H1 (cell line): ENCODE measurements at regions not wholly inside any gene's neighbourhood (a gene's known extent, or its start where the extent isn't known, plus 50 kb on each side); places are given as distances from the start of the nearest gene placed in this dataset.

Experiments used
- CTCF ChIA-PET: fragments of 300-600 bp; sonication (Branson Sonifier 250); formaldehyde crosslinking; loops from one replicate; lab custom pipeline; 2021; ENCODE audit not compliant: partially characterized antibody; lab: Charles Lee
- POLR2A ChIA-PET: fragments of 300-600 bp; sonication (Branson Sonifier 250); formaldehyde crosslinking; loops from one replicate; lab custom pipeline; 2021; ENCODE audit warnings: inconsistent platforms; ENCODE audit not compliant: partially characterized antibody; lab: Charles Lee
- DNase-seq, 2 experiments: peaks; one replicate each; pipeline versions ENCODE4 v3.0.0 to v3.0.0-alpha.2; 2010 to 2022; ENCODE audit warnings: low spot score in 2 of 2, low read depth in 1 of 2, mixed read lengths in 1 of 2
- FAIRE-seq: peaks from 2 replicates; lab custom pipeline; 2011; peaks lifted over from hg19 to GRCh38; lab: Jason Lieb, UNC
- H2AFZ ChIP-seq: 2 replicates; pipeline ENCODE4 v1.8.1; 2012; ENCODE audit warnings: low read length, inconsistent platforms
- H2AK5ac ChIP-seq: 2 replicates; pipeline ENCODE4 v1.6.1; 2013; ENCODE audit warnings: low read depth, low read length
- H2BK120ac ChIP-seq: replicated peaks from 2 replicates; pipeline ENCODE3; 2013; ENCODE audit warnings: low read depth, low read length, inconsistent platforms
- H2BK12ac ChIP-seq: 2 replicates; pipeline ENCODE4 v1.6.1; 2013; ENCODE audit warnings: low read depth, low read length
- H2BK15ac ChIP-seq: 2 replicates; pipeline ENCODE4 v1.6.1; 2013; ENCODE audit warnings: low read length
- H2BK20ac ChIP-seq: 2 replicates; pipeline ENCODE4 v1.6.1; 2013; ENCODE audit warnings: low read length
- H2BK5ac ChIP-seq: 2 replicates; pipeline ENCODE4 v1.6.1; 2013; ENCODE audit warnings: low read depth, low read length
- H3K14ac ChIP-seq: 2 replicates; pipeline ENCODE4 v1.6.1; 2013; ENCODE audit warnings: inconsistent platforms; ENCODE audit not compliant: insufficient read length
- H3K18ac ChIP-seq: 2 replicates; pipeline ENCODE4 v1.6.1; 2013; ENCODE audit warnings: low read length; ENCODE audit errors: extremely low read depth
- H3K23ac ChIP-seq: 2 replicates; pipeline ENCODE4 v1.6.1; 2013; ENCODE audit warnings: inconsistent platforms; ENCODE audit not compliant: insufficient read length
- H3K23me2 ChIP-seq: 2 replicates; pipeline ENCODE4 v1.6.1; 2013; ENCODE audit warnings: low read depth, low read length
- H3K27ac ChIP-seq: 2 replicates; pipeline ENCODE4 v1.6.1; 2011; ENCODE audit warnings: low read depth, low read length, inconsistent platforms
- H3K27me3 ChIP-seq, 4 experiments: replicated peaks in 1 of 4; 1 replicate in 1 of 4; 2 replicates in 3 of 4; pipeline versions ENCODE4 v1.6.1 to v1.8.1; 2011 to 2013; ENCODE audit warnings: low read length in 3 of 4, mild to moderate bottlenecking in 3 of 4, inconsistent platforms in 2 of 4, mixed read lengths in 2 of 4, moderate library complexity in 1 of 4; ENCODE audit not compliant: control insufficient read depth in 3 of 4, insufficient read depth in 3 of 4; ENCODE audit errors: extremely low read depth in 1 of 4
- H3K36me3 ChIP-seq, 4 experiments: 2 replicates each; pipeline versions ENCODE4 v1.6.1 to v1.8.1; 2011 to 2013; ENCODE audit warnings: mild to moderate bottlenecking in 4 of 4, low read length in 3 of 4, moderate library complexity in 2 of 4, control low read depth in 1 of 4, inconsistent platforms in 1 of 4; ENCODE audit not compliant: insufficient read depth in 4 of 4, control insufficient read depth in 2 of 4
- H3K4ac ChIP-seq: replicated peaks from 2 replicates; pipeline ENCODE3; 2013; ENCODE audit warnings: low read length, low read depth, mixed read lengths, inconsistent platforms; ENCODE audit not compliant: insufficient read length
- H3K4me1 ChIP-seq, 4 experiments: replicated peaks in 1 of 4; 1 replicate in 1 of 4; 2 replicates in 3 of 4; pipeline versions ENCODE4 v1.6.1 to v1.8.1; 2011 to 2013; ENCODE audit warnings: low read length in 3 of 4, inconsistent platforms in 2 of 4, mixed read lengths in 1 of 4; ENCODE audit not compliant: insufficient read depth in 4 of 4, control insufficient read depth in 3 of 4
- H3K4me2 ChIP-seq, 2 experiments: 2 replicates each; pipeline versions ENCODE4 v1.6.1 to v1.8.1; 2011 to 2013; ENCODE audit warnings: low read depth in 2 of 2, low read length in 2 of 2, control low read depth in 1 of 2, inconsistent platforms in 1 of 2, mild to moderate bottlenecking in 1 of 2; ENCODE audit not compliant: insufficient read depth in 1 of 2
- H3K4me3 ChIP-seq, 4 experiments: fragments of 200-600, 300-600 bp in 1 of 4; sonication (generic), shearing (Covaris generic), sonication (Bioruptor Twin) in 1 of 4; 2 replicates each; pipeline versions ENCODE4 v1.5.1 to v1.8.1; 2011 to 2016; ENCODE audit warnings: low read length in 4 of 4, low read depth in 3 of 4, control low read depth in 2 of 4, inconsistent platforms in 2 of 4, mild to moderate bottlenecking in 2 of 4, mixed read lengths in 1 of 4, moderate library complexity in 1 of 4; ENCODE audit not compliant: insufficient read depth in 2 of 4; ENCODE audit errors: extremely low read depth in 1 of 4
- H3K56ac ChIP-seq: replicated peaks from 2 replicates; pipeline ENCODE3; 2013; ENCODE audit warnings: low read depth, mild to moderate bottlenecking, mixed read lengths, low read length, inconsistent platforms; ENCODE audit not compliant: insufficient read length
- H3K79me1 ChIP-seq: 2 replicates; pipeline ENCODE4 v1.6.1; 2013; ENCODE audit warnings: low read depth, low read length, control low read depth
- H3K79me2 ChIP-seq, 2 experiments: 2 replicates each; pipeline versions ENCODE4 v1.6.1 to v1.8.1; 2012 to 2013; ENCODE audit warnings: low read length in 2 of 2, mild to moderate bottlenecking in 2 of 2, inconsistent platforms in 1 of 2; ENCODE audit not compliant: insufficient read depth in 2 of 2, control insufficient read depth in 1 of 2
- H3K9ac ChIP-seq, 4 experiments: replicated peaks in 1 of 4; 1 replicate in 1 of 4; 2 replicates in 3 of 4; pipeline versions ENCODE4 v1.6.1 to v1.8.1; 2011 to 2013; ENCODE audit warnings: low read depth in 3 of 4, low read length in 3 of 4, control low read depth in 2 of 4, mild to moderate bottlenecking in 2 of 4, moderate library complexity in 2 of 4, inconsistent platforms in 1 of 4; ENCODE audit errors: extremely low read depth in 1 of 4
- H3K9me3 ChIP-seq, 2 experiments: 2 replicates each; pipeline versions ENCODE4 v1.6.1 to v1.8.1; 2012 to 2013; ENCODE audit warnings: mild to moderate bottlenecking in 2 of 2, moderate library complexity in 2 of 2, control low read depth in 1 of 2, inconsistent platforms in 1 of 2, low read depth in 1 of 2, low read length in 1 of 2, mixed read lengths in 1 of 2; ENCODE audit not compliant: insufficient read depth in 2 of 2
- H4K20me1 ChIP-seq, 2 experiments: replicated peaks in 1 of 2; 2 replicates each; pipeline versions ENCODE3 to v1.8.1; 2011 to 2013; ENCODE audit warnings: inconsistent platforms in 2 of 2, low read length in 2 of 2, mild to moderate bottlenecking in 1 of 2; ENCODE audit not compliant: insufficient read depth in 2 of 2, control insufficient read depth in 1 of 2
- H4K5ac ChIP-seq: 2 replicates; pipeline ENCODE4 v1.6.1; 2013; ENCODE audit warnings: low read length, low read depth, mixed read lengths, inconsistent platforms; ENCODE audit not compliant: insufficient read length
- H4K8ac ChIP-seq: 2 replicates; pipeline ENCODE4 v1.8.0; 2013; ENCODE audit warnings: mild to moderate bottlenecking, moderate library complexity, low read length, inconsistent platforms; ENCODE audit not compliant: insufficient read depth; ENCODE audit errors: extremely low read depth
- H4K91ac ChIP-seq: replicated peaks from 2 replicates; pipeline ENCODE3; 2013; ENCODE audit warnings: low read length, mixed read lengths, inconsistent platforms; ENCODE audit not compliant: insufficient read length
- CHD1 ChIP-seq: IDR thresholded peaks from 2 replicates; pipeline ENCODE4 v1.6.1; 2012; ENCODE audit warnings: low read depth, low read length, improper control_type of control experiment
- GABPA ChIP-seq: IDR thresholded peaks from 2 replicates; pipeline ENCODE4 v1.6.1; 2011; ENCODE audit warnings: mild to moderate bottlenecking, low read length, moderate library complexity, borderline replicate concordance; ENCODE audit not compliant: insufficient read depth
- JUND ChIP-seq: IDR thresholded peaks from 2 replicates; pipeline ENCODE4 v1.6.1; 2011; ENCODE audit warnings: mild to moderate bottlenecking, improper control_type of control experiment, low read length
- PHF8 ChIP-seq: fragments of 200-600 bp; sonication (generic); conservative IDR thresholded peaks from 2 replicates; pipeline ENCODE4 v1.7.1; 2012; ENCODE audit warnings: low read depth, mild to moderate bottlenecking, inconsistent platforms, low read length, moderate library complexity
- SIN3A ChIP-seq, 2 experiments: IDR thresholded peaks in 1 of 2; conservative IDR thresholded peaks in 1 of 2; 2 replicates each; pipeline ENCODE4 v1.6.1; 2011 to 2012; ENCODE audit warnings: low read length in 2 of 2, improper control_type of control experiment in 1 of 2, low read depth in 1 of 2, mild to moderate bottlenecking in 1 of 2
- SP4 ChIP-seq: IDR thresholded peaks from 2 replicates; pipeline ENCODE4 v1.6.1; 2012; ENCODE audit warnings: low read length, inconsistent platforms
- SUZ12 ChIP-seq: fragments of 200-600 bp; sonication (generic); IDR thresholded peaks from 2 replicates; pipeline ENCODE4 v1.6.1; 2012; ENCODE audit warnings: mild to moderate bottlenecking, inconsistent platforms, low read length, moderate library complexity, mixed read lengths
- TCF12 ChIP-seq: IDR thresholded peaks from 2 replicates; pipeline ENCODE4 v1.6.1; 2011; ENCODE audit warnings: low read depth, mild to moderate bottlenecking, low read length
- TEAD4 ChIP-seq: IDR thresholded peaks from 2 replicates; pipeline ENCODE4 v1.6.1; 2012; ENCODE audit warnings: low read depth, low read length, inconsistent platforms, mixed read lengths
- WGBS, 2 experiments: shearing (Covaris generic) in 1 of 2; methylation state at CpG; one replicate each; pipeline versions ENCODE4 v1.1.6 to v1.1.7; 2013 to 2015; ENCODE audit warnings: low lambda C conversion rate in 2 of 2, mixed read lengths in 2 of 2, inconsistent platforms in 1 of 2, low coverage in 1 of 2, missing lambda C conversion rate in 1 of 2; ENCODE audit not compliant: insufficient replicate concordance in 2 of 2, insufficient coverage in 1 of 2, insufficient read length in 1 of 2; ENCODE audit errors: extremely low coverage in 1 of 2, missing lambda C conversion rate in 1 of 2; 5-methylcytosine and 5-hydroxymethylcytosine counted together
- TF ChIP-seq, protein P1 (sequence below): IDR thresholded peaks from 2 replicates; pipeline ENCODE4 v1.6.1; 2011; ENCODE audit warnings: low read length, improper control_type of control experiment
- TF ChIP-seq, protein P2 (sequence below): IDR thresholded peaks from 2 replicates; pipeline ENCODE4 v1.6.1; 2012; ENCODE audit warnings: low read length, inconsistent platforms
- TF ChIP-seq, protein P3 (sequence below): IDR thresholded peaks from 2 replicates; pipeline ENCODE4 v1.6.1; 2011; ENCODE audit warnings: low read depth, mild to moderate bottlenecking, low read length; ENCODE audit not compliant: insufficient read depth

DNA sequence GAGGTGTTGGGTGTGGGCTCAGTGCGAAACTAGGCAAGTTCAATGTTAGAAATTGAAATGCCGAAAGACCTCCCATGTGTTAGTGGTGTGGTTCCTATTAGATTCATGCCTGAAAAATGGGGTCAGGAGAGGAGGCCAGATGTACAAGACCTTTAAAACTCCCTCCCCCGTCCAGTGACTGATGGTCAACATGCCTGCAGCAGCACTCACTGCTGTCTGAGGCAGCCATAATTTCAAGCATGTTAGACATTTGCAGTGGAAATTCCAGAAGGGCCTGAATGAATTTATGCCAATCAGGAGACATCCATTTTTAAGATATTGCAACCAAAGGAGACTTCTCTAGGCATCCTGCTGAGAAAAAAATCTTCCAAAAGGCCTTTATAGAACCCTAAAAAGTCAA is 426.9 kb upstream of the NBEA start:
- ChIA-PET CTCF (no interaction called here), POLR2A (no interaction called here)
- Histone ChIP-seq H4K20me1 (no peaks in the 10 kb centered on the region), H3K36me3 (no peaks in the 10 kb centered on the region), H3K14ac (no peak overlapping the region), H3K23ac (no peak overlapping the region), H3K9ac (no peak overlapping the region), H2BK12ac (no peak overlapping the region), H2BK120ac (no peak overlapping the region), H3K79me1 (no peaks in the 10 kb centered on the region), H3K56ac (no peak overlapping the region), H4K8ac (no peak overlapping the region), H4K91ac (no peak overlapping the region), H3K18ac (no peak overlapping the region), H2BK5ac (no peak overlapping the region), H2AFZ (no peak overlapping the region), H2BK20ac (no peak overlapping the region), H2AK5ac (no peak overlapping the region), H3K27me3 (peaks cover 0 to 1% (median 0%) of the 10 kb centered on the region in 4 experiments; a peak in 1 of 7 replicates), H2BK15ac (no peak overlapping the region), H3K4ac (no peak overlapping the region), H3K27ac (no peak overlapping the region), H3K23me2 (no peaks in the 10 kb centered on the region), H3K9me3 (no peaks in the 10 kb centered on the region), H3K4me2 (no peak overlapping the region), H4K5ac (no peak overlapping the region), H3K4me1 (no peaks in the 10 kb centered on the region), H3K4me3 (no peak overlapping the region), H3K79me2 (no peaks in the 10 kb centered on the region)
- no peak for FAIRE-seq
- WGBS, 2 experiments: 92% methylated on average over 3 of the region's 3 CpGs; no CpG with 5 or more reads in 1 of the 2 experiments
- no peak for DNase-seq
- no peak for TF ChIP-seq CHD1
- TF ChIP-seq TEAD4: no peak
- TF ChIP-seq SP4: no peak
- TF ChIP-seq PHF8: no peak
- no peak for TF ChIP-seq TCF12
- TF ChIP-seq, protein P1, sequence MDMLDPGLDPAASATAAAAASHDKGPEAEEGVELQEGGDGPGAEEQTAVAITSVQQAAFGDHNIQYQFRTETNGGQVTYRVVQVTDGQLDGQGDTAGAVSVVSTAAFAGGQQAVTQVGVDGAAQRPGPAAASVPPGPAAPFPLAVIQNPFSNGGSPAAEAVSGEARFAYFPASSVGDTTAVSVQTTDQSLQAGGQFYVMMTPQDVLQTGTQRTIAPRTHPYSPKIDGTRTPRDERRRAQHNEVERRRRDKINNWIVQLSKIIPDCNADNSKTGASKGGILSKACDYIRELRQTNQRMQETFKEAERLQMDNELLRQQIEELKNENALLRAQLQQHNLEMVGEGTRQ: no peak
- TF ChIP-seq, protein P2, sequence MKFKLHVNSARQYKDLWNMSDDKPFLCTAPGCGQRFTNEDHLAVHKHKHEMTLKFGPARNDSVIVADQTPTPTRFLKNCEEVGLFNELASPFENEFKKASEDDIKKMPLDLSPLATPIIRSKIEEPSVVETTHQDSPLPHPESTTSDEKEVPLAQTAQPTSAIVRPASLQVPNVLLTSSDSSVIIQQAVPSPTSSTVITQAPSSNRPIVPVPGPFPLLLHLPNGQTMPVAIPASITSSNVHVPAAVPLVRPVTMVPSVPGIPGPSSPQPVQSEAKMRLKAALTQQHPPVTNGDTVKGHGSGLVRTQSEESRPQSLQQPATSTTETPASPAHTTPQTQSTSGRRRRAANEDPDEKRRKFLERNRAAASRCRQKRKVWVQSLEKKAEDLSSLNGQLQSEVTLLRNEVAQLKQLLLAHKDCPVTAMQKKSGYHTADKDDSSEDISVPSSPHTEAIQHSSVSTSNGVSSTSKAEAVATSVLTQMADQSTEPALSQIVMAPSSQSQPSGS: no peak
- TF ChIP-seq SIN3A (conservative IDR thresholded peaks at IDR 0.05 in 1 of 2, IDR thresholded peaks at IDR 0.05 in 1 of 2; ENCODE audit: low read depth in 1 of 2, low read length in 2 of 2): no peak
- TF ChIP-seq JUND: no peak
- TF ChIP-seq, protein P3, sequence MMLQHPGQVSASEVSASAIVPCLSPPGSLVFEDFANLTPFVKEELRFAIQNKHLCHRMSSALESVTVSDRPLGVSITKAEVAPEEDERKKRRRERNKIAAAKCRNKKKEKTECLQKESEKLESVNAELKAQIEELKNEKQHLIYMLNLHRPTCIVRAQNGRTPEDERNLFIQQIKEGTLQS: no peak
- no peak for TF ChIP-seq SUZ12
- TF ChIP-seq GABPA: no peak
